ENCODE measurements at regions not wholly inside any gene's neighbourhood (a gene's known extent, or its start where the extent isn't known, plus 50 kb on each side); places are given as distances from the start of the nearest gene placed in this dataset.

DNA sequence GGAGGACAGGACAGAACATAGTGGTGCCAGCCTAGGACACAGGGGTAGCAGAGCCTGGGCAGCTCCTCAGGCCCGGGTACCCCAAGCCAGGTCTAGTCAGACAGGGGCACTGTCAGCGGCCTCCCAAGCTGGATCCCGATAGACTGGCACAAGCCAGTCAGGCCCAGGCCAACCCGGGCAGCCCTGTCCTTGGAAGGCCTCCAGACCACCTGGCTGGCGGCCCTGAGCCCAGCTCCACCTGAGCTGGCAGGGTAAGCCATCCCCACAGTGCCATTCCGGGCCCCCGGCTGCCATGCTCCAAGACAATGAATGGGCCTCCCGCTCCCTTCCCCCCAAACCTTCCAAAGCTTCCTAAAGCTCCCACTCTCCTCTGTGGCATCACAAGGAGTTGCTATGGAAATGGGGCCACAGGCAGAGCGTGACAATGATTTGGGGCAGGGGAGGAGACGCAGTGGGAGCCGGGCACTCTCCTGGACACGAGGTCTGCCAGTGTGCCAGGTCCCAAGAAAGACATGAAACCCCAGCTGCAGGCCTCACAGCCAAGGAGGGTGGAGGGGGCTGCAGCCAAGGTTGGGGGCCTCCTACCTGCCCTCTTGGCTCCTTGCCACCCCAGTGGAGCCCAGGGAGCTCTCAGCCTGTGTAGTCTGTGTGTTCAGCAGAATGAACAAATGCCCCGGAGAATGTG lies 165.6 kb upstream of the LINGO1 start (continued):
- TF ChIP-seq ZNF555 (tag by site-specific recombination; conservative IDR thresholded peaks at IDR 0.05) (no peak), ZNF791 (tag by site-specific recombination; IDR thresholded peaks at IDR 0.05) (no peak), ZNF510 (tag by site-specific recombination; IDR thresholded peaks at IDR 0.05; ENCODE audit: insufficient replicate concordance) (no peak), ZNF23 (tag by site-specific recombination; IDR thresholded peaks at IDR 0.05; ENCODE audit: borderline replicate concordance) (no peak)
- TF ChIP-seq, protein P1, sequence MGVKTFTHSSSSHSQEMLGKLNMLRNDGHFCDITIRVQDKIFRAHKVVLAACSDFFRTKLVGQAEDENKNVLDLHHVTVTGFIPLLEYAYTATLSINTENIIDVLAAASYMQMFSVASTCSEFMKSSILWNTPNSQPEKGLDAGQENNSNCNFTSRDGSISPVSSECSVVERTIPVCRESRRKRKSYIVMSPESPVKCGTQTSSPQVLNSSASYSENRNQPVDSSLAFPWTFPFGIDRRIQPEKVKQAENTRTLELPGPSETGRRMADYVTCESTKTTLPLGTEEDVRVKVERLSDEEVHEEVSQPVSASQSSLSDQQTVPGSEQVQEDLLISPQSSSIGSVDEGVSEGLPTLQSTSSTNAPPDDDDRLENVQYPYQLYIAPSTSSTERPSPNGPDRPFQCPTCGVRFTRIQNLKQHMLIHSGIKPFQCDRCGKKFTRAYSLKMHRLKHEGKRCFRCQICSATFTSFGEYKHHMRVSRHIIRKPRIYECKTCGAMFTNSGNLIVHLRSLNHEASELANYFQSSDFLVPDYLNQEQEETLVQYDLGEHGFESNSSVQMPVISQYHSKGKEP (tag by site-specific recombination; IDR thresholded peaks at IDR 0.05) = no peak
- TF ChIP-seq, protein P2, sequence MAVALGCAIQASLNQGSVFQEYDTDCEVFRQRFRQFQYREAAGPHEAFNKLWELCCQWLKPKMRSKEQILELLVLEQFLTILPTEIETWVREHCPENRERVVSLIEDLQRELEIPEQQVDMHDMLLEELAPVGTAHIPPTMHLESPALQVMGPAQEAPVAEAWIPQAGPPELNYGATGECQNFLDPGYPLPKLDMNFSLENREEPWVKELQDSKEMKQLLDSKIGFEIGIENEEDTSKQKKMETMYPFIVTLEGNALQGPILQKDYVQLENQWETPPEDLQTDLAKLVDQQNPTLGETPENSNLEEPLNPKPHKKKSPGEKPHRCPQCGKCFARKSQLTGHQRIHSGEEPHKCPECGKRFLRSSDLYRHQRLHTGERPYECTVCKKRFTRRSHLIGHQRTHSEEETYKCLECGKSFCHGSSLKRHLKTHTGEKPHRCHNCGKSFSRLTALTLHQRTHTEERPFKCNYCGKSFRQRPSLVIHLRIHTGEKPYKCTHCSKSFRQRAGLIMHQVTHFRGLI (tag by site-specific recombination; IDR thresholded peaks at IDR 0.05) = no peak

DNA sequence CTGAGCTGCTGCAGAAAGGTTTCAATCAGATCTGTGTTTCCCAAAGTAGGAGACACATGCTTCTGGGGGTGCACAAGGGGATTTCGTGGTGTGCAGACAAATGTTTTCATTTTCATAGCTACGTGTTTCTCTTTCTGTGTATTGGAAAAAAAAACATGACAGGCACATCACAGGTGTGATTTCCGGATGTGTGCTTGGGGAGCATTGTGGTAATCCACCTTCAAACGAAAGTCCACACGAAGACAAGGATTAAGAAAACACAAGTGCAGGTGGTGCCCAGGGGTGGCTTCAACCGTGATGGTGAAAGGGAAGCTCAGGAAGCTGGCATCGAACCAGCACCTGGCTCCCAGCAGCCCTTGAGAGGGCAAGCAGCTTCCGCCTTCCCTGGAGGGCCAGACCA lies 164.6 kb upstream of the LINGO1 start:
- TF ChIP-seq, protein P3, sequence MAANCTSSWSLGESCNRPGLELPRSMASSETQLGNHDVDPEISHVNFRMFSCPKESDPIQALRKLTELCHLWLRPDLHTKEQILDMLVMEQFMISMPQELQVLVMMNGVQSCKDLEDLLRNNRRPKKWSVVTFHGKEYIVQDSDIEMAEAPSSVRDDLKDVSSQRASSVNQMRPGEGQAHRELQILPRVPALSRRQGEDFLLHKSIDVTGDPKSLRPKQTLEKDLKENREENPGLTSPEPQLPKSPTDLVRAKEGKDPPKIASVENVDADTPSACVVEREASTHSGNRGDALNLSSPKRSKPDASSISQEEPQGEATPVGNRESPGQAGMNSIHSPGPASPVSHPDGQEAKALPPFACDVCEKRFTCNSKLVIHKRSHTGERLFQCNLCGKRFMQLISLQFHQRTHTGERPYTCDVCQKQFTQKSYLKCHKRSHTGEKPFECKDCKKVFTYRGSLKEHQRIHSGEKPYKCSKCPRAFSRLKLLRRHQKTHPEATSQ (tag by site-specific recombination; IDR thresholded peaks at IDR 0.05) = no peak
- TF ChIP-seq HOXA7 (CRISPR knock-in tag; IDR thresholded peaks at IDR 0.05; ENCODE audit: borderline replicate concordance) = no peak
- TF ChIP-seq ZNF184 (tag by site-specific recombination; IDR thresholded peaks at IDR 0.05) = no peak
- no peak for TF ChIP-seq ZNF544 (tag by site-specific recombination; IDR thresholded peaks at IDR 0.05)
- no peak for TF ChIP-seq ZNF843 (tag by site-specific recombination; IDR thresholded peaks at IDR 0.05)
- TF ChIP-seq, protein P4, sequence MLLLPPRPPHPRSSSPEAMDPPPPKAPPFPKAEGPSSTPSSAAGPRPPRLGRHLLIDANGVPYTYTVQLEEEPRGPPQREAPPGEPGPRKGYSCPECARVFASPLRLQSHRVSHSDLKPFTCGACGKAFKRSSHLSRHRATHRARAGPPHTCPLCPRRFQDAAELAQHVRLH (tag by site-specific recombination; IDR thresholded peaks at IDR 0.05) = no peak
- no peak for TF ChIP-seq KLF16 (tag by site-specific recombination; IDR thresholded peaks at IDR 0.05)
- no peak for TF ChIP-seq ZNF473 (tag by site-specific recombination; IDR thresholded peaks at IDR 0.05)
- no peak for TF ChIP-seq SCRT1 (tag by site-specific recombination; IDR thresholded peaks at IDR 0.05; ENCODE audit: borderline replicate concordance)
- TF ChIP-seq, protein P5, sequence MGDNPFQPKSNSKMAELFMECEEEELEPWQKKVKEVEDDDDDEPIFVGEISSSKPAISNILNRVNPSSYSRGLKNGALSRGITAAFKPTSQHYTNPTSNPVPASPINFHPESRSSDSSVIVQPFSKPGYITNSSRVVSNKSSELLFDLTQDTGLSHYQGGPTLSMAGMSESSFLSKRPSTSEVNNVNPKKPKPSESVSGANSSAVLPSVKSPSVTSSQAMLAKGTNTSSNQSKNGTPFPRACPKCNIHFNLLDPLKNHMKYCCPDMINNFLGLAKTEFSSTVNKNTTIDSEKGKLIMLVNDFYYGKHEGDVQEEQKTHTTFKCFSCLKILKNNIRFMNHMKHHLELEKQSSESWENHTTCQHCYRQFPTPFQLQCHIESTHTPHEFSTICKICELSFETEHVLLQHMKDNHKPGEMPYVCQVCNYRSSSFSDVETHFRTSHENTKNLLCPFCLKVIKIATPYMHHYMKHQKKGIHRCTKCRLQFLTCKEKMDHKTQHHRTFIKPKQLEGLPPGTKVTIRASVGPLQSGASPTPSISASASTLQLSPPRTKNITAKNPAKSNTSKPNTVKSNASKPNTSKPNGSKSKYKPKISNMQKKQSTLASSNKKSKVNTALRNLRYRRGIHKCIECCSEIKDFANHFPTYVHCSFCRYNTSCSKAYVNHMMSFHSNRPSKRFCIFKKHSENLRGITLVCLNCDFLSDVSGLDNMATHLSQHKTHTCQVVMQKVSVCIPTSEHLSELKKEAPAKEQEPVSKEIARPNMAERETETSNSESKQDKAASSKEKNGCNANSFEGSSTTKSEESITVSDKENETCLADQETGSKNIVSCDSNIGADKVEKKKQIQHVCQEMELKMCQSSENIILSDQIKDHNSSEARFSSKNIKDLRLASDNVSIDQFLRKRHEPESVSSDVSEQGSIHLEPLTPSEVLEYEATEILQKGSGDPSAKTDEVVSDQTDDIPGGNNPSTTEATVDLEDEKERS (tag by site-specific recombination; IDR thresholded peaks at IDR 0.05) = no peak
- no peak for TF ChIP-seq FEZF1 (tag by site-specific recombination; IDR thresholded peaks at IDR 0.05)
- TF ChIP-seq ZNF837 (tag by site-specific recombination; IDR thresholded peaks at IDR 0.05) = no peak
- no peak for TF ChIP-seq ZNF792 (tag by site-specific recombination; IDR thresholded peaks at IDR 0.05)
- TF ChIP-seq EGR2 (tag by site-specific recombination; IDR thresholded peaks at IDR 0.05; ENCODE audit: low read depth) = no peak
- TF ChIP-seq, protein P6, sequence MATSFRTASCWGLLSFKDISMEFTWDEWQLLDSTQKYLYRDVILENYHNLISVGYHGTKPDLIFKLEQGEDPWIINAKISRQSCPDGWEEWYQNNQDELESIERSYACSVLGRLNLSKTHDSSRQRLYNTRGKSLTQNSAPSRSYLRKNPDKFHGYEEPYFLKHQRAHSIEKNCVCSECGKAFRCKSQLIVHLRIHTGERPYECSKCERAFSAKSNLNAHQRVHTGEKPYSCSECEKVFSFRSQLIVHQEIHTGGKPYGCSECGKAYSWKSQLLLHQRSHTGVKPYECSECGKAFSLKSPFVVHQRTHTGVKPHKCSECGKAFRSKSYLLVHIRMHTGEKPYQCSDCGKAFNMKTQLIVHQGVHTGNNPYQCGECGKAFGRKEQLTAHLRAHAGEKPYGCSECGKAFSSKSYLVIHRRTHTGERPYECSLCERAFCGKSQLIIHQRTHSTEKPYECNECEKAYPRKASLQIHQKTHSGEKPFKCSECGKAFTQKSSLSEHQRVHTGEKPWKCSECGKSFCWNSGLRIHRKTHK (tag by site-specific recombination; IDR thresholded peaks at IDR 0.05) = no peak
- TF ChIP-seq ZNF555 (tag by site-specific recombination; conservative IDR thresholded peaks at IDR 0.05) = no peak
- TF ChIP-seq SP7 (tag by site-specific recombination; IDR thresholded peaks at IDR 0.05) = no peak
- TF ChIP-seq ZNF155 (tag by site-specific recombination; IDR thresholded peaks at IDR 0.05) = no peak
- no peak for TF ChIP-seq ZNF350 (tag by site-specific recombination; IDR thresholded peaks at IDR 0.05)
- TF ChIP-seq SALL2 (tag by site-specific recombination; IDR thresholded peaks at IDR 0.05; ENCODE audit: borderline replicate concordance) = no peak
- H3K4me1 ChIP-seq (ENCODE audit: control insufficient read depth, insufficient read depth, low read length) = no peaks in the 10 kb centered on the region
- no peak overlapping the region for H3K27ac ChIP-seq (ENCODE audit: extremely low read depth, low read depth, low read length)
- H3K36me3 ChIP-seq (ENCODE audit: control insufficient read depth in 2 of 2, insufficient read depth in 1 of 2, low read length in 2 of 2) = no peaks in the 10 kb centered on the region
- no peak overlapping the region for H3K4me3 ChIP-seq (ENCODE audit: low read depth, low read length)
- H3K9me3 ChIP-seq (ENCODE audit: control insufficient read depth, insufficient read depth, low read depth, low read length) = no peaks in the 10 kb centered on the region
- ChIA-PET POLR2A (no interaction called here), CTCF (interaction anchor here (1.4 to 1.5 kb wide), 2 partner anchors 23 to 24 kb away, joined by 4 to 5 read pairs; no protein-coding TSS in a partner anchor)

Data from HEK293 (cell line).